GM19372 (cell line): ENCODE measurements at regions not wholly inside any gene's neighbourhood (a gene's known extent, or its start where the extent isn't known, plus 50 kb on each side); places are given as distances from the start of the nearest gene placed in this dataset.

Experiments used
- ATAC-seq: cut with Tn5 transposase; IDR thresholded peaks from one replicate; pipeline ENCODE4 v1.9.1; 2021; ENCODE audit warnings: mild to moderate bottlenecking, low read depth, moderate library complexity; ENCODE audit not compliant: unreplicated experiment

DNA sequence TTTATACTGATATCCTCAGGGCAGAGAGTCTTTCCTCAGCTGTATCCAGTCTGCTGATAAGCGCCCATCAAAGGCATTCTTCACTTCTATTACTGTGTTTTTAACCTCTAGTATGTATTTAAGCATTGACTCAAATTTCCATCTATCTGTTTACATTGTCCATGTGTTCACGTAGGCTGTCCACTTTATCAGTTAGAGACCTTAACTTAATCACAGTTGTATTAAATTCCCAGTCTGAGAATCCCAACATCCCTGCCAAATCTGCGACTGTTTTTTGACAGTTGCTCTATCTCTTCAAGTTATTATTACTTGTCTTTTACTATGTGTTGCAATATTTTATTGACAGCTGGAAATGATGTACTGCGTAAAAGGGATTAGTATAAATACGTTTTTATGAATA, 1613.7 kb upstream of the MIR17HG start:
- no peak for ATAC-seq

- no peak for ATAC-seq
These were observed 1610.4 kb upstream of the MIR17HG start for GRCh38 chr13:89737051-89737450.

- no peak for ATAC-seq
These were observed 1609.4 kb upstream of the MIR17HG start for GRCh38 chr13:89738072-89738471.

DNA sequence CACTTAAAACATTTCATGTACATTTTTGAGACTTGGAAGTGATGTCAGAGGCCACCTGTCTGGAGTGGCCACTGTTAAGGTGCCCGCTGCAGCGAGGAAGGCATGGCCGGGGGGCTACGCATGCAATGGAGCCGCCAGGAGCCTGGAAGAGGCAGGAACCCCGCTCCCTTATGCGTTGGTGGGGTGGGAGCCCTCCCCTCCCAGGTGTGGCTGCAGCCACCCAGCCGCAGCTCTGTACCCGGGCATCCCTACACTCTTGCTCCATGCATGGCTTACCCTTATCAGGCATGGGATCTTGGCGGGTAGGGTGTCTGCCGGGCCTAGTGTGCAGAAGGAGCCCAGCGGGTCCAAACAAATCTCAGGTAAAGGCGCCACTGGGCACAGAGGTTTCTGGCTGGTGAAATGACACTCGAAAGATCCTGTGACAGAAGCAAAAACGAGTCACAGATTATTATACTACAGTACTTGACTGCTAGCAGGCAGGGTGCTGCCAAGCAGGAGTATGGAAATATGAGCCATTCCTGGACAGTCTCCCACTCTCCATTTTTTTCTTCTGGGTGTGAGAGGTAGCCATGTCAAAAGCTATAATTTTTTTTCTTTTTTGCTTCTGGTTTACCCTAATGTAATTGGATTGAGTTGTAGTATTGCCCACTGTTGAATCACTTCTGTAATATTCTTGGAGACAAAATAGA, 1606.3 kb upstream of the MIR17HG start:
- ATAC-seq: no peak

GRCh38 chr13:89746554-89746953, 1600.9 kb upstream of the MIR17HG start:
- no peak for ATAC-seq

DNA sequence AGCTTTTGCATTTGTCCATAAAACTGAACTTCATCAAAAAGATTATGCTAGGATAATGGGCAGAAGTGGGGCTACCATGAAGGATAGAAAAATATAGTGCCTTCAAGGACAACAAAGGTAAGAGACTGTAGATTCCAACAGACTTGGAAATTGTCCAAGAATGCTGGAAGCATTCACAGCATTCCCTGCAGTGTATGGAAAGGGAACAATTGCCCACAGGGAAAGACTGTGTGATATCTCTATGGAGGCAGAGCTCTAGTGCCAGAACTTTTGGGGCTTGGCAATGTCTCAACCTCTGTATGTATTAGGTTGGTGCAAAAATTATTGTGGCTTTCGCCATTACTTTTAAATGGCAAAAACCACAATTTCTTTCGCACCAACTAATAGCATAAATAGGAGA, 1598.8 kb upstream of the MIR17HG start:
- ATAC-seq: no peak

- no peak for ATAC-seq
These were observed 1597.6 kb upstream of the MIR17HG start for GRCh38 chr13:89749888-89750287.

- no peak for ATAC-seq
These were observed 1597.1 kb upstream of the MIR17HG start for GRCh38 chr13:89750371-89750770.

DNA sequence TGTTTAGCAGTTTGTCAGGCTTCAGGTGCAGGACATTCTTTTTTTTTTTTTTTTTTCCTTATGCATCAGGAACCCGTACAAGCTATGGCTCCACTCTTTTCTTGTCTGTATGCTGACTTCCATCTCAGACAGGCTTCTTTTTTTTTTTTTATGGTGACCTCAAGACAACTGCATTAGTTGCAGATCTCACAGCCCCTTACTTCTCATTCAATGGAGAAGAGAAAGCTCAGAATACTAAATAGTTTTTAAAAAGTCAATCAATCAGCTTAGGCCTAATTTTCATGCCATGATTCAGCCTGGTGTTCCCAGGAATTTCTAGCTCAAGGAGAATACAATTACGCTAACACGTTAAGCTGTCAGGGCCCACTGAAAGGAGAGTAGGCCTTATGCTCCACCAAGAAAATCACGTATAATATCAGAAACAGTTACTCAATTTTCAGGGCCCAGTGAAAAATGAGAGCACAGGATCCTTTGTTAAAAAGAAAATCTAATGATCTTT, 1596.0 kb upstream of the MIR17HG start:
- no peak for ATAC-seq

DNA sequence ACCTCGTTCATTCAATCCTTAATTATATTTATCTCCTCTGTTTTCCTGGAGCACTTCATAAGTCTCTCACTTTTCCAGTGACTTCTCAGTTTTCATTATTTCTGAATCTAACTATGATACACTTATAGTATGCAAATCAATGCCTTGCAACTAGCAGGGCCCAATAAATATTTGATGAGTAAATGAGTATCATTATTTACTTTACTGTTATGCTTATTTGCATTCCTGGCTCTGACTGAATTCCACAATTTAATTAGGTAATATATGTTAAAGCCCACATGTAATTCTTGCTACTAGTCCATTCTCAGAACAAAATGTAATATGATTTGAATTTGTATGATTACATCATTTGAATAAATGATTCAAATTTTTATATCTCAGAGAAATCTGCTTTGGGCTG, 1595.1 kb upstream of the MIR17HG start:
- no peak for ATAC-seq

GRCh38 chr13:89755729-89756492, 1591.6 kb upstream of the MIR17HG start:
- no peak for ATAC-seq

DNA sequence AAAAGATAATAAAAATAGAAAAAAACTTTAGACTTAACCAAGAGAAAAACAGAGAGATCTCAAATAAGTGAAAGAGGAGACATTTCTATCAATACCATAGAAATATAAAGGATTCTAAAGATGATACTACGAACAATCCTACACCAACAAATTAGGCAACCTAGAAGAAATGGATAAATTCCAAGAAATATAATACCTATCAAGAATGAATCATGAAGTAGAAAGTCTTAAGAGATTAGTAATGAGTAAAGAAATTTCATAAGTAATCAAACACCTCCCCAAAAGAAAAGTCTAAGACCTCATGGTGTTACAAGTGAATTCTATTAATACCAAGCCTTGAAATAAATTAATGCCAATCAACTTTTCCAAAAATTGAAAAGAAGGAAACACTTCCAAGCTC, 1584.5 kb upstream of the MIR17HG start:
- ATAC-seq: no peak

GRCh38 chr13:89783221-89783755, 1564.2 kb upstream of the MIR17HG start:
- ATAC-seq: no peak

DNA sequence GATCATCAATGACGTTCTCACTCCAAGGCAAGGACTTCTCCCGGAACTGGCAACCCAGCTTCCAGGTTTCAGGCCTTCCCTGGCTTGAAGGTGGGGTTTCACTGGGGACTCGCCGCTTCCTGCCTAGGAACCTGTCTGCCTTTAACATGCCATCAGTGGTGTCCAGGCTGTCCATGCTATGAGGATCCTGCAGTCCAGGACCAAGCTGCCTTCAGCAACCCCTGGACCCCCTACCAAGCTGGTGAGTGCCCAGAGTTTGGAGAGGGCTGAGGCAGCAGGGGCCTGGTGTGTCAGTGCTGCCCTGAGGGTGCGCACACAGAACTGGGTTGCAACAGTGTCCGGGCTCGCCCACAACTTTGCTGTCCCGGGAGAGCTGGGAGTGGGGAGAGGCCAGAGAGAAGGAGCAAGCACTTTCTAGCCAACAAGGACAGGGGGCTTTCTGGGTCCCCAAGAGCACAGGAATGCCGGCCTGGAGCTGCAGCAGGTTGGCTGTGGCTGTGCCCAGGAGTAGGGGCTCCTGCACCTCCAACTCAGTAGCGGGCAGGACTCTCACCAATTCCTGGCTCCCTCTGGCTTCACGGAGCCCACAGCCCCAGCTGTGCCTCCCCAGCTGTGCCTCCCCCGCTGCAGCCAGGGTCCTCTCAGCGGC, 1563.2 kb upstream of the MIR17HG start:
- no peak for ATAC-seq

DNA sequence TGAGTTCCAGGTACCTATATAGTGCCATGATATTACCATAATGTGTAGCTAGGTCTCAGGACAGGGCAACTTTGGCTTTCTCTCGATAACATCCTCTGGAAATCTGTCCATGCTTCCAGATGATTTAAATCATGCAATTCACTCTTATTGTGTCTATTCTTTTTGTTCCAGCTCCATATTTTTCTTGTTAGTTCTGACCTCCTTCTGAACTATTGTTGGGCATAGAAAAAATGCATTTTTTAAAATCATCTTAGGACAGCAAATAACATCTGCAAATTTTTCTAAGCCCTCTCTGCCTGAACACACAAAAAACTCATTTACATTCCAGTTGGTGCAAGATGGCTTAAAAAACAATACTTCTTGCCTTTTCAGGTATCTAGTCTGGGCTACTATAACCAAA, 1561.0 kb upstream of the MIR17HG start:
- ATAC-seq: no peak

DNA sequence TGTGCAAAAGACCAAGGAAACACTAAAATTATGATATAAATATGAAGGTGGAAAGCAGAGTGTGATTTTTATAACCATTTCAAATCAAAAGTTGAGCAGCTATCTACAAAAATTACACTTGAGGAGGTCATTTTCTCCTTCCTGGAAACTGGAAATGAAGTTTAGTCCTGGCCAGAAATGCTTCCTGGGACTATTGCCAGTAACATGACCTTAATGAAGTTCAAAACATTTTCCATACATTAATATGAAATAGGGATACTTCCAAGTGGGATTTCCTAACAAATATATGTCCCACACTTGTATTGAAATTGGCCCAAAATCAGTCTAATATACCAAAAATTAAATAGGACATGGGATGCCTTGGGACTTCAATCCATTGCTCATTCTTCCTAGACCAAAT, 1556.8 kb upstream of the MIR17HG start:
- no peak for ATAC-seq

DNA sequence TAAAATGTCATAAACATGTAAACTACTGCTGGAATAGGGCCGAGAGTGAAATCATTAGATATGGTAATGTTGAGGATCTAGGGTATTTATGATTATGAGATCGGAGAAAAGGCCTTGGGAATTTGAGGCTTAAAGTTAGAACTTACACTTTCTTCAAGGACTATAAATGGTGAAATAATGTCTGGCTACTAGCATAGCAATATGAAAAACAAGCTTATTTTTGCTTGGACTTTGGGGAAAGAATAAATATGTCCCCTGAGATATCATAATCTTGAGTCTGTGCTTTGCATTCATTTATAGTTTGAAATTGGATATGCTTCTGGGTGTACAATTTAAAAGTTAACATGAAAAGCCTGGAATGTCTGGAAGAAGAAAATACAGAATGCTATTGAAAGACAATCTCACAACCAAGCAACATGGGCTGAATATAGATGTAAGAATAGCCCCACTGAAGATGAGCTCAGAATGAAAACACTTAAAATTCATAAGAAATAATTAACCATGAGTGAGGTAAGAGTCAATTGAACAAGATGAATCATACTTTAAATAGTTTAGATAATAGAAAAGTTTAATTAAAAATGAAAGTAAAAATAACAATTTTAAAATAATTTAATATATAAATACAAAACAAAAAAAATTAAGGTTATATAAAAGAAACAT, 1555.4 kb upstream of the MIR17HG start:
- ATAC-seq: no peak

DNA sequence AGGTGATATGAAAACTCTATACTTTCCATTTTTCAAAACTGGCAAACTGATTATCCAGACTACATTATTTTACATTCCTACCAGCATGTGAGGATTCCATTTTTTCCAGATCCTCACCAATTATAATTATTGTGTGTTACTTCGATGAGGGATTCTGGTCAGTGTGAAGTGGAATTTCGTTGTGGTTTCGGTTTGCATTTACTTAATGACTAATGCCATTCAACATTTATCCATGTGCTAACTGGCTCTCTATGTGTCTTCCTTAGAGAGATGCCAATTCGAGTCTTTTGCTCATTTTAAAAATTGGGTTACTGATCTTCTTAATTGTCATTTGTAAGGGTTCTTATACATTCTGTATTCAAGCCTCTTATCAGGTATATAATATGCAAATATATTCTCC, 1551.3 kb upstream of the MIR17HG start:
- no peak for ATAC-seq

DNA sequence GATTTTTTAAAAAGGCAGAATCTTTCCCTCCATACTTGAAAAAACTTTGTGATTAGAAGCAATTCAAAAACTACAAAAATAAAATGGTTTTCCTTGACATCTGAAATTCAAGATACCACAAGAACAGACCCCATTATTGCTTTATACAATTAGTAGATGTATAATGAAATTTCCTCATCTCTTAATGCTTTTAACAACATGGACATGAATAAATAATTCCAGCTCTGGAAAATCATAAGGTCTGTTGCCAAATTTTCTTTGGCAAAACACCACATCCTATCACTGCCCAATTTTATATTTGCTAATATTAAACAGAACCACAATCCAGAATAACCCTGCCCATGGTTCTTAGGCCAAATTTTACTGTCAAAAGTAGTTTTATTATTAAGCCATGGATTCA, 1543.6 kb upstream of the MIR17HG start:
- ATAC-seq: no peak

GRCh38 chr13:89806594-89806993, 1540.9 kb upstream of the MIR17HG start:
- ATAC-seq: no peak

- no peak for ATAC-seq
These were observed 1534.6 kb upstream of the MIR17HG start for GRCh38 chr13:89812856-89813255.
